ENCODE measurements at regions not wholly inside any gene's neighbourhood (a gene's known extent, or its start where the extent isn't known, plus 50 kb on each side); places are given as distances from the start of the nearest gene placed in this dataset.

GRCh38 chr6:164836486-164836885, 472.9 kb downstream of the C6orf118 start:
- no peak overlapping the region for H2AFZ ChIP-seq (ENCODE audit: low read depth, low read length, poor library complexity, severe bottlenecking)
- ChIA-PET CTCF (no interaction called here), RAD21 (ENCODE audit: low non-redundant PET in 1 of 2, low total read pairs in 2 of 2, uncharacterized antibody in 2 of 2, unreplicated experiment in 2 of 2) (no interaction called here), POLR2A (no interaction called here)
- DNase-seq (ENCODE audit: low read depth, low spot score) (no peak), ATAC-seq (no peak)
- H3K4me2 ChIP-seq (ENCODE audit: low read length): no peak overlapping the region
- intact Hi-C loops (cut with micrococcal nuclease): no loop called here
- peaks cover 0 to 17% of the 10 kb centered on the region in 2 experiments; a peak in 2 of 4 replicates for H3K9me3 ChIP-seq (ENCODE audit: control insufficient read depth in 1 of 2, insufficient read depth in 1 of 2, low read depth in 1 of 2, low read length in 2 of 2)
- H3K79me2 ChIP-seq (ENCODE audit: insufficient read depth, low read length): no peaks in the 10 kb centered on the region
- H3K9me2 ChIP-seq (ENCODE audit: insufficient read depth): no peaks in the 10 kb centered on the region
- H4K20me1 ChIP-seq (ENCODE audit: insufficient read depth): no peaks in the 10 kb centered on the region
- no peaks in the 10 kb centered on the region for H3K36me3 ChIP-seq (ENCODE audit: control insufficient read depth in 1 of 2, insufficient read depth in 2 of 2, low read length in 2 of 2)
- no peaks in the 10 kb centered on the region for H3K27me3 ChIP-seq (ENCODE audit: insufficient read depth, low read length)
- no TSS peak for BruUV-seq (replicated peaks)
- no peak overlapping the region for H3K4me3 ChIP-seq (replicated peaks in 1 of 2; ENCODE audit: low read depth in 1 of 2, low read length in 2 of 2)
- H3K4me1 ChIP-seq (ENCODE audit: control insufficient read depth in 1 of 2, insufficient read depth in 2 of 2, low read length in 2 of 2): no peaks in the 10 kb centered on the region
- H3K27ac ChIP-seq (ENCODE audit: low read depth, low read length): no peak overlapping the region
- no peak for TF ChIP-seq ATF3 (IDR thresholded peaks at IDR 0.05)
- no peak for TF ChIP-seq YY1 (IDR thresholded peaks at IDR 0.05; ENCODE audit: extremely low read depth, insufficient replicate concordance, low read depth, low read length)
- TF ChIP-seq ZFX (IDR thresholded peaks at IDR 0.05): no peak
- TF ChIP-seq EGR1 (IDR thresholded peaks at IDR 0.05; ENCODE audit: low read depth): no peak
- no peak for TF ChIP-seq POLR2A (IDR thresholded peaks at IDR 0.05; ENCODE audit: borderline replicate concordance, extremely low read depth, insufficient read depth, insufficient read length)
- no peak for TF ChIP-seq EZH2phosphoT487 (IDR thresholded peaks at IDR 0.05; ENCODE audit: borderline replicate concordance)
- no peak for TF ChIP-seq ELF1 (IDR thresholded peaks at IDR 0.05; ENCODE audit: borderline replicate concordance, low read depth)
- no peak for TF ChIP-seq FOSL1 (IDR thresholded peaks at IDR 0.05; ENCODE audit: low read depth)
- TF ChIP-seq EZH2 (IDR thresholded peaks at IDR 0.05): no peak
- no peak for TF ChIP-seq RAD21 (IDR thresholded peaks at IDR 0.05; ENCODE audit: low read depth)
- no peak for TF ChIP-seq CBX3 (IDR thresholded peaks at IDR 0.05; ENCODE audit: low read depth)
- no peak for TF ChIP-seq SIN3A (IDR thresholded peaks at IDR 0.05; ENCODE audit: low read depth)
- no peak overlapping the region for H3K9ac ChIP-seq (ENCODE audit: low read length)

GRCh38 chr6:164832410-164832809, 477.0 kb downstream of the C6orf118 start:
- DNase-seq (ENCODE audit: low read depth, low spot score): no peak
- no peak overlapping the region for H3K9ac ChIP-seq (ENCODE audit: low read length)
- H3K27ac ChIP-seq (ENCODE audit: low read depth, low read length): no peak overlapping the region
- CTCF ChIA-PET: no interaction called here
- H3K4me1 ChIP-seq (ENCODE audit: control insufficient read depth in 1 of 2, insufficient read depth in 2 of 2, low read length in 2 of 2): no peaks in the 10 kb centered on the region
- BruUV-seq (replicated peaks): no TSS peak
- RAD21 ChIA-PET (ENCODE audit: low non-redundant PET in 1 of 2, low total read pairs in 2 of 2, uncharacterized antibody in 2 of 2, unreplicated experiment in 2 of 2): no interaction called here
- no peaks in the 10 kb centered on the region for H3K79me2 ChIP-seq (ENCODE audit: insufficient read depth, low read length)
- no peak for ATAC-seq
- intact Hi-C loops (cut with micrococcal nuclease): no loop called here
- no peaks in the 10 kb centered on the region for H3K36me3 ChIP-seq (ENCODE audit: control insufficient read depth in 1 of 2, insufficient read depth in 2 of 2, low read length in 2 of 2)
- no peak overlapping the region for H3K4me3 ChIP-seq (replicated peaks in 1 of 2; ENCODE audit: low read depth in 1 of 2, low read length in 2 of 2)
- H2AFZ ChIP-seq (ENCODE audit: low read depth, low read length, poor library complexity, severe bottlenecking): no peak overlapping the region
- H4K20me1 ChIP-seq (ENCODE audit: insufficient read depth): no peaks in the 10 kb centered on the region
- POLR2A ChIA-PET: no interaction called here
- peaks cover 6 to 26% of the 10 kb centered on the region in 2 experiments; a peak in 2 of 4 replicates for H3K9me3 ChIP-seq (ENCODE audit: control insufficient read depth in 1 of 2, insufficient read depth in 1 of 2, low read depth in 1 of 2, low read length in 2 of 2)
- H3K9me2 ChIP-seq (ENCODE audit: insufficient read depth): no peaks in the 10 kb centered on the region
- H3K4me2 ChIP-seq (ENCODE audit: low read length): no peak overlapping the region
- no peaks in the 10 kb centered on the region for H3K27me3 ChIP-seq (ENCODE audit: insufficient read depth, low read length)
- TF ChIP-seq ZFX (IDR thresholded peaks at IDR 0.05) (no peak), ZBTB33 (IDR thresholded peaks at IDR 0.05; ENCODE audit: extremely low read depth, insufficient replicate concordance, low read length) (no peak), SIN3A (IDR thresholded peaks at IDR 0.05; ENCODE audit: low read depth) (no peak), RAD21 (IDR thresholded peaks at IDR 0.05; ENCODE audit: low read depth) (no peak), CTCF (IDR thresholded peaks at IDR 0.05 in 2 of 3, conservative IDR thresholded peaks at IDR 0.05 in 1 of 3; ENCODE audit: borderline replicate concordance in 1 of 3, insufficient read depth in 1 of 3, low read depth in 2 of 3, low read length in 2 of 3) (no peak), YY1 (IDR thresholded peaks at IDR 0.05; ENCODE audit: extremely low read depth, insufficient replicate concordance, low read depth, low read length) (no peak), ZNF274 (IDR thresholded peaks at IDR 0.05; ENCODE audit: low read depth, low read length) (no peak), EZH2 (IDR thresholded peaks at IDR 0.05) (no peak), MAX (IDR thresholded peaks at IDR 0.05) (no peak)
